H9 (cell line): ENCODE measurements at regions not wholly inside any gene's neighbourhood (a gene's known extent, or its start where the extent isn't known, plus 50 kb on each side); places are given as distances from the start of the nearest gene placed in this dataset.
A peak's percentile ranks its signal among the peaks of the same experiment; 100 is the strongest.

ENCODE experiments used
- DNase-seq: peaks from one replicate; pipeline ENCODE4 v3.0.0-alpha.2; 2017
- H2AFZ ChIP-seq: one replicate; pipeline ENCODE4 v1.6.1; 2013; ENCODE audit warnings: mild to moderate bottlenecking, low read length, control low read depth, moderate library complexity
- H2AK5ac ChIP-seq: 2 replicates; pipeline ENCODE4 v1.6.1; 2013; ENCODE audit warnings: low read length, control low read depth, mixed read lengths; ENCODE audit not compliant: insufficient read length
- H2BK120ac ChIP-seq: one replicate; pipeline ENCODE4 v1.6.1; 2013; ENCODE audit warnings: low read depth, mild to moderate bottlenecking, low read length, control low read depth, inconsistent platforms; ENCODE audit not compliant: poor library complexity, severe bottlenecking
- H2BK12ac ChIP-seq: 2 replicates; pipeline ENCODE4 v1.6.1; 2013; ENCODE audit warnings: low read length, control low read depth, mixed read lengths, low read depth; ENCODE audit not compliant: insufficient read length
- H2BK15ac ChIP-seq: 2 replicates; pipeline ENCODE4 v1.6.1; 2013; ENCODE audit warnings: low read depth, low read length, control low read depth
- H2BK20ac ChIP-seq: one replicate; pipeline ENCODE4 v1.6.1; 2013; ENCODE audit warnings: low read depth, mild to moderate bottlenecking, low read length, control low read depth, inconsistent platforms; ENCODE audit not compliant: poor library complexity, severe bottlenecking
- H2BK5ac ChIP-seq: 2 replicates; pipeline ENCODE4 v1.6.1; 2013; ENCODE audit warnings: low read length, control low read depth, mixed read lengths; ENCODE audit not compliant: insufficient read length
- H3K14ac ChIP-seq: 2 replicates; pipeline ENCODE4 v1.6.1; 2013; ENCODE audit warnings: low read length, control low read depth; ENCODE audit not compliant: insufficient read depth
- H3K18ac ChIP-seq: 2 replicates; pipeline ENCODE4 v1.6.1; 2013; ENCODE audit warnings: low read depth, mild to moderate bottlenecking, mixed read lengths, low read length, control low read depth; ENCODE audit not compliant: insufficient read length
- H3K23ac ChIP-seq: 2 replicates; pipeline ENCODE4 v1.6.1; 2013; ENCODE audit warnings: low read length, control low read depth, mixed read lengths, low read depth; ENCODE audit not compliant: insufficient read length
- H3K23me2 ChIP-seq: 2 replicates; pipeline ENCODE4 v1.6.1; 2013; ENCODE audit warnings: low read depth, mild to moderate bottlenecking, mixed read lengths, low read length, control low read depth; ENCODE audit not compliant: insufficient read length, poor library complexity, severe bottlenecking
- H3K27ac ChIP-seq: 2 replicates; pipeline ENCODE4 v1.5.1; 2013; ENCODE audit warnings: low read length, control low read depth, mixed read lengths, low read depth; ENCODE audit not compliant: insufficient read length
- H3K27me3 ChIP-seq: 2 replicates; pipeline ENCODE4 v1.6.1; 2013; ENCODE audit warnings: low read length, control low read depth, inconsistent platforms; ENCODE audit not compliant: insufficient read depth
- H3K4ac ChIP-seq: 2 replicates; pipeline ENCODE4 v1.6.1; 2013; ENCODE audit warnings: low read depth, mild to moderate bottlenecking, control low read depth, inconsistent platforms, low read length, moderate library complexity
- H3K4me1 ChIP-seq: 2 replicates; pipeline ENCODE4 v1.6.1; 2013; ENCODE audit warnings: low read length, control low read depth, inconsistent platforms; ENCODE audit not compliant: insufficient read depth
- H3K4me2 ChIP-seq: 2 replicates; pipeline ENCODE4 v1.6.1; 2013; ENCODE audit warnings: low read length, control low read depth, mixed read lengths; ENCODE audit not compliant: insufficient read length, insufficient read depth
- H3K56ac ChIP-seq: 2 replicates; pipeline ENCODE4 v1.6.1; 2013; ENCODE audit warnings: low read depth, mild to moderate bottlenecking, mixed read lengths, low read length, control low read depth; ENCODE audit not compliant: insufficient read length
- H3K79me1 ChIP-seq: 2 replicates; pipeline ENCODE4 v1.6.1; 2013; ENCODE audit warnings: low read depth, mild to moderate bottlenecking, moderate library complexity, low read length, control low read depth, inconsistent platforms; ENCODE audit not compliant: insufficient read depth, poor library complexity, severe bottlenecking
- H3K79me2 ChIP-seq: 2 replicates; pipeline ENCODE4 v1.6.1; 2013; ENCODE audit warnings: low read length, control low read depth, inconsistent platforms; ENCODE audit not compliant: insufficient read depth
- H3K9ac ChIP-seq: 2 replicates; pipeline ENCODE4 v1.6.1; 2013; ENCODE audit warnings: low read length, control low read depth, mixed read lengths; ENCODE audit not compliant: insufficient read length; ENCODE audit errors: extremely low read depth
- H3K9me3 ChIP-seq: one replicate; pipeline ENCODE4 v1.6.1; 2013; ENCODE audit warnings: low read depth, low read length, inconsistent platforms; ENCODE audit not compliant: control insufficient read depth
- H3T11ph ChIP-seq: one replicate; pipeline ENCODE4 v1.6.1; 2013; ENCODE audit warnings: mild to moderate bottlenecking, low read length, control low read depth, inconsistent platforms
- H4K20me1 ChIP-seq: one replicate; pipeline ENCODE4 v1.6.1; 2013; ENCODE audit not compliant: control insufficient read depth, insufficient read length, insufficient read depth
- H4K5ac ChIP-seq: 2 replicates; pipeline ENCODE4 v1.6.1; 2013; ENCODE audit warnings: low read depth, mild to moderate bottlenecking, mixed read lengths, low read length, control low read depth; ENCODE audit not compliant: insufficient read length
- H4K8ac ChIP-seq: replicated peaks from 2 replicates; pipeline ENCODE4 v1.6.1; 2013; ENCODE audit warnings: low read length, control low read depth, mixed read lengths, low read depth; ENCODE audit not compliant: insufficient read length
- H4K91ac ChIP-seq: 2 replicates; pipeline ENCODE4 v1.6.1; 2013; ENCODE audit warnings: low read depth, mild to moderate bottlenecking, moderate library complexity, mixed read lengths, low read length, control low read depth; ENCODE audit not compliant: insufficient read length
- H3K27ac Mint-ChIP-seq, 3 experiments: 2 replicates in 2 of 3; 3 replicates in 1 of 3; pipeline ENCODE4 v1.8.0; 2020 to 2021; ENCODE audit warnings: mixed read lengths in 3 of 3, mild to moderate bottlenecking in 1 of 3, moderate library complexity in 1 of 3
- H3K27me3 Mint-ChIP-seq: 2 replicates; pipeline ENCODE4 v1.8.0; 2021; ENCODE audit warnings: low read depth, mild to moderate bottlenecking, moderate library complexity, mixed read lengths
- H3K36me3 Mint-ChIP-seq, 3 experiments: 2 replicates in 2 of 3; 3 replicates in 1 of 3; pipeline ENCODE4 v1.8.0; 2020 to 2021; ENCODE audit warnings: low read depth in 3 of 3, mixed read lengths in 3 of 3; ENCODE audit not compliant: insufficient read depth in 1 of 3
- H3K4me1 Mint-ChIP-seq, 2 experiments: 2 replicates each; pipeline ENCODE4 v1.8.0; 2020; ENCODE audit warnings: mixed read lengths in 2 of 2
- H3K4me3 Mint-ChIP-seq, 2 experiments: 2 replicates in 1 of 2; 3 replicates in 1 of 2; pipeline ENCODE4 v1.8.0; 2020 to 2021; ENCODE audit warnings: mild to moderate bottlenecking in 2 of 2, mixed read lengths in 2 of 2, moderate library complexity in 1 of 2
- H3K9me3 Mint-ChIP-seq, 2 experiments: 2 replicates in 1 of 2; 3 replicates in 1 of 2; pipeline ENCODE4 v1.8.0; 2020; ENCODE audit warnings: mild to moderate bottlenecking in 2 of 2, mixed read lengths in 2 of 2, moderate library complexity in 1 of 2
- WGBS: extraction: QIAGEN DNeasy Blood & Tissue Kit; methylation state at CpG from one replicate; pipeline ENCODE4 v1.1.7; 2013; ENCODE audit warnings: missing lambda C conversion rate, low lambda C conversion rate, mixed read lengths; ENCODE audit not compliant: insufficient read length; ENCODE audit errors: extremely low coverage; 5-methylcytosine and 5-hydroxymethylcytosine counted together
- TF ChIP-seq, protein P1 (sequence below): fragments of 200-600 bp; sonication (generic); conservative IDR thresholded peaks from 3 replicates; pipeline ENCODE4 v1.8.0; 2021; ENCODE audit warnings: antibody characterized with exemption, mild to moderate bottlenecking

GRCh38 chr14:99118946-99119345 is 153.1 kb downstream of the BCL11B start:
- no CpG with 5 or more reads among the region's 13 CpGs for WGBS
- H3K9ac ChIP-seq, result no peak overlapping the region
- no peaks in the 10 kb centered on the region for H4K20me1 ChIP-seq
- H2AFZ ChIP-seq, result no peak overlapping the region
- no peak overlapping the region for H4K8ac ChIP-seq
- H3K14ac ChIP-seq, result no peak overlapping the region; the same call in 1 of the 2 replicates
- peak; percentile 25 for DNase-seq
- H3K79me2 ChIP-seq, result no peaks in the 10 kb centered on the region
- TF ChIP-seq, protein P1, sequence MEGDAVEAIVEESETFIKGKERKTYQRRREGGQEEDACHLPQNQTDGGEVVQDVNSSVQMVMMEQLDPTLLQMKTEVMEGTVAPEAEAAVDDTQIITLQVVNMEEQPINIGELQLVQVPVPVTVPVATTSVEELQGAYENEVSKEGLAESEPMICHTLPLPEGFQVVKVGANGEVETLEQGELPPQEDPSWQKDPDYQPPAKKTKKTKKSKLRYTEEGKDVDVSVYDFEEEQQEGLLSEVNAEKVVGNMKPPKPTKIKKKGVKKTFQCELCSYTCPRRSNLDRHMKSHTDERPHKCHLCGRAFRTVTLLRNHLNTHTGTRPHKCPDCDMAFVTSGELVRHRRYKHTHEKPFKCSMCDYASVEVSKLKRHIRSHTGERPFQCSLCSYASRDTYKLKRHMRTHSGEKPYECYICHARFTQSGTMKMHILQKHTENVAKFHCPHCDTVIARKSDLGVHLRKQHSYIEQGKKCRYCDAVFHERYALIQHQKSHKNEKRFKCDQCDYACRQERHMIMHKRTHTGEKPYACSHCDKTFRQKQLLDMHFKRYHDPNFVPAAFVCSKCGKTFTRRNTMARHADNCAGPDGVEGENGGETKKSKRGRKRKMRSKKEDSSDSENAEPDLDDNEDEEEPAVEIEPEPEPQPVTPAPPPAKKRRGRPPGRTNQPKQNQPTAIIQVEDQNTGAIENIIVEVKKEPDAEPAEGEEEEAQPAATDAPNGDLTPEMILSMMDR, result no peak
- H2BK5ac ChIP-seq, result no peak overlapping the region
- H2BK120ac ChIP-seq, result no peak overlapping the region
- H3K27me3 Mint-ChIP-seq, result peaks cover 14% of the 10 kb centered on the region
- no peak overlapping the region for H3K4ac ChIP-seq
- H3K56ac ChIP-seq, result no peak overlapping the region
- H3K4me3 Mint-ChIP-seq, result no peak overlapping the region
- no peak overlapping the region for H3K27ac ChIP-seq
- no peak overlapping the region for H3T11ph ChIP-seq
- no peak overlapping the region for H2AK5ac ChIP-seq
- no peak overlapping the region for H4K91ac ChIP-seq
- no peaks in the 10 kb centered on the region for H3K79me1 ChIP-seq
- H3K23me2 ChIP-seq, result peaks cover 3% of the 10 kb centered on the region
- no peaks in the 10 kb centered on the region for H3K36me3 Mint-ChIP-seq
- no peak overlapping the region for H2BK12ac ChIP-seq
- peaks cover 2 to 15% of the 10 kb centered on the region in 2 experiments for H3K4me1 Mint-ChIP-seq
- H2BK20ac ChIP-seq, result no peak overlapping the region
- H3K27me3 ChIP-seq, result no peaks in the 10 kb centered on the region
- H3K4me2 ChIP-seq, result no peak overlapping the region
- H4K5ac ChIP-seq, result no peak overlapping the region
- no peaks in the 10 kb centered on the region; the same call in 1 of the 2 replicates for H3K4me1 ChIP-seq
- H2BK15ac ChIP-seq, result no peak overlapping the region
- no peak overlapping the region for H3K23ac ChIP-seq
- no peak overlapping the region for H3K18ac ChIP-seq
- no peak overlapping the region for H3K27ac Mint-ChIP-seq
- no peaks in the 10 kb centered on the region for H3K9me3 Mint-ChIP-seq
- H3K9me3 ChIP-seq, result no peaks in the 10 kb centered on the region
